Activated B cell treated with CpG ODN at 0.5 μM for 24 hours (primary cell): ENCODE measurements at regions not wholly inside any gene's neighbourhood (a gene's known extent, or its start where the extent isn't known, plus 50 kb on each side); places are given as distances from the start of the nearest gene placed in this dataset.
A peak's percentile ranks its signal among the peaks of the same experiment; 100 is the strongest.
"Not testable (repeated sequence)": the region's sequence is repeated elsewhere in the genome, so short reads cannot be mapped to it uniquely, and the experiment has no call there.

ENCODE experiments used
- ATAC-seq: fragments of 200-7000 bp; cut with Tn5 transposase; one replicate; pipeline ENCODE4 v1.10.0; 2021; ENCODE audit warnings: low read depth, mild to moderate bottlenecking, moderate library complexity
- CTCF ChIA-PET: fragments of 350-600 bp; sonication (Branson Sonifier 250); formaldehyde crosslinking; loops from one replicate; lab custom pipeline; 2021; ENCODE audit warnings: antibody characterized with exemption; lab: Charles Lee
- POLR2A ChIA-PET: fragments of 350-600 bp; sonication (Branson Sonifier 250); formaldehyde crosslinking; loops from one replicate; lab custom pipeline; 2021; ENCODE audit warnings: antibody characterized with exemption; lab: Charles Lee
- DNase-seq: peaks from one replicate; pipeline ENCODE4 v3.0.0; 2022
- H3K27ac Mint-ChIP-seq: one replicate; pipeline ENCODE4 v1.8.0; 2020; ENCODE audit warnings: mixed read lengths
- H3K27me3 Mint-ChIP-seq: one replicate; pipeline ENCODE4 v1.8.0; 2021; ENCODE audit warnings: mixed read lengths
- H3K36me3 Mint-ChIP-seq: one replicate; pipeline ENCODE4 v1.8.0; 2021; ENCODE audit warnings: low read depth, mixed read lengths
- H3K4me1 Mint-ChIP-seq: one replicate; pipeline ENCODE4 v1.8.0; 2021; ENCODE audit warnings: mixed read lengths
- H3K4me3 Mint-ChIP-seq: one replicate; pipeline ENCODE4 v1.8.0; 2020; ENCODE audit warnings: mild to moderate bottlenecking, mixed read lengths
- H3K9me3 Mint-ChIP-seq: one replicate; pipeline ENCODE4 v1.8.0; 2020; ENCODE audit warnings: mixed read lengths
- intact Hi-C: fragments of 100-400 bp; cut with micrococcal nuclease; formaldehyde crosslinking; loops from one replicate; pipeline ENCODE4 v1.15.1; 2024
- TF ChIP-seq, protein P1 (sequence below): fragments of 200-600 bp; IDR thresholded peaks from one replicate; pipeline ENCODE4 v1.8.0; 2022; ENCODE audit warnings: antibody characterized with exemption, mild to moderate bottlenecking

- TF ChIP-seq, protein P1, sequence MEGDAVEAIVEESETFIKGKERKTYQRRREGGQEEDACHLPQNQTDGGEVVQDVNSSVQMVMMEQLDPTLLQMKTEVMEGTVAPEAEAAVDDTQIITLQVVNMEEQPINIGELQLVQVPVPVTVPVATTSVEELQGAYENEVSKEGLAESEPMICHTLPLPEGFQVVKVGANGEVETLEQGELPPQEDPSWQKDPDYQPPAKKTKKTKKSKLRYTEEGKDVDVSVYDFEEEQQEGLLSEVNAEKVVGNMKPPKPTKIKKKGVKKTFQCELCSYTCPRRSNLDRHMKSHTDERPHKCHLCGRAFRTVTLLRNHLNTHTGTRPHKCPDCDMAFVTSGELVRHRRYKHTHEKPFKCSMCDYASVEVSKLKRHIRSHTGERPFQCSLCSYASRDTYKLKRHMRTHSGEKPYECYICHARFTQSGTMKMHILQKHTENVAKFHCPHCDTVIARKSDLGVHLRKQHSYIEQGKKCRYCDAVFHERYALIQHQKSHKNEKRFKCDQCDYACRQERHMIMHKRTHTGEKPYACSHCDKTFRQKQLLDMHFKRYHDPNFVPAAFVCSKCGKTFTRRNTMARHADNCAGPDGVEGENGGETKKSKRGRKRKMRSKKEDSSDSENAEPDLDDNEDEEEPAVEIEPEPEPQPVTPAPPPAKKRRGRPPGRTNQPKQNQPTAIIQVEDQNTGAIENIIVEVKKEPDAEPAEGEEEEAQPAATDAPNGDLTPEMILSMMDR = no peak
- Mint-ChIP-seq H3K27ac (no peak overlapping the region), H3K4me3 (no peak overlapping the region), H3K4me1 (peaks cover 3% of the 10 kb centered on the region), H3K27me3 (no peaks in the 10 kb centered on the region), H3K9me3 (no peaks in the 10 kb centered on the region), H3K36me3 (peaks cover 25% of the 10 kb centered on the region)
- ATAC-seq (no peak), DNase-seq (no peak)
- intact Hi-C loops = loop anchor here (5.0 kb wide), 1 partner anchor 263 kb away; no protein-coding TSS in a partner anchor
- ChIA-PET CTCF (interaction anchor here (1.4 to 1.7 kb wide), 2 partner anchors 66 to 200 kb away, joined by 6 read pairs; no protein-coding TSS in a partner anchor), POLR2A (no interaction called here)
Observed at GRCh38 chr7:35909870-35910357, 109.1 kb downstream of the SEPTIN7 start.

GRCh38 chr7:35910621-35911020, 109.8 kb downstream of the SEPTIN7 start:
- H3K36me3 Mint-ChIP-seq = peaks cover 18% of the 10 kb centered on the region

DNA sequence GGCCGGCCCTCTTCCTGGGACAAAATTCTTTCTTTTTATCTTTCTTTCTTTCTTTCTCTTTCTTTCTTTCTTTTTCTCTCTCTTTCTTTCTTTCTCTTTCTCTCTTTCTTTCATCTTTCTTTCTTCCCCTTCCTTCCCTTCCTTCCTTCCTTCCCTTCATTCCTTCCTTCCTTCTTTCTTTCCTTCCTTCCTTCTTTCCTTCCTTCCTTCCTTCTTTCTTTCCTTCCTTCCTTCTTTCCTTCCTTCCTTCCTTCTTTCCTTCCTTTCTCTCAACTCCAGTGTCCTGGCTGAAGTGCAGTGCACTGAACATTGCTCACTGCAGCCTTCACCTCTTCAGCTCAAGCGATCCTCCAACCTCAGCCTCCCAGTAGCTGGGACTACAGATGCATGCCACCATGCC, 112.5 kb downstream of the SEPTIN7 start:
- H3K36me3 Mint-ChIP-seq = peaks cover 19% of the 10 kb centered on the region
- CTCF ChIA-PET, ATAC-seq, POLR2A ChIA-PET, intact Hi-C loops, H3K27me3 Mint-ChIP-seq, H3K27ac Mint-ChIP-seq, H3K4me3 Mint-ChIP-seq, H3K4me1 Mint-ChIP-seq, H3K9me3 Mint-ChIP-seq, DNase-seq: not testable (repeated sequence)

More at GRCh38 chr7:35910621-35911020, 109.8 kb downstream of the SEPTIN7 start:
- H3K4me1 Mint-ChIP-seq, ATAC-seq, POLR2A ChIA-PET, H3K27ac Mint-ChIP-seq, H3K9me3 Mint-ChIP-seq, intact Hi-C loops, H3K27me3 Mint-ChIP-seq, H3K4me3 Mint-ChIP-seq, DNase-seq: not testable (repeated sequence)
- CTCF ChIA-PET = interaction anchor here (1.2 to 1.4 kb wide), 2 partner anchors 65 to 201 kb away, joined by 3 to 6 read pairs; no protein-coding TSS in a partner anchor

GRCh38 chr7:35914214-35914613, 113.4 kb downstream of the SEPTIN7 start:
- H3K4me3 Mint-ChIP-seq, H3K27ac Mint-ChIP-seq, POLR2A ChIA-PET, intact Hi-C loops, ATAC-seq, CTCF ChIA-PET, H3K27me3 Mint-ChIP-seq, H3K4me1 Mint-ChIP-seq, DNase-seq, H3K9me3 Mint-ChIP-seq: not testable (repeated sequence)
- H3K36me3 Mint-ChIP-seq = peaks cover 22% of the 10 kb centered on the region

- H3K4me1 Mint-ChIP-seq = peaks cover 14% of the 10 kb centered on the region
- H3K4me3 Mint-ChIP-seq, ATAC-seq, H3K27ac Mint-ChIP-seq, H3K9me3 Mint-ChIP-seq, intact Hi-C loops, H3K27me3 Mint-ChIP-seq, DNase-seq, POLR2A ChIA-PET: not testable (repeated sequence)
- peaks cover 22% of the 10 kb centered on the region for H3K36me3 Mint-ChIP-seq
- CTCF ChIA-PET = interaction anchor here (3.0 kb wide), 1 partner anchor 62 kb away, joined by 41 read pairs; no protein-coding TSS in a partner anchor
Observed at GRCh38 chr7:35915247-35915955, 114.5 kb downstream of the SEPTIN7 start.

GRCh38 chr7:35918217-35918616, 117.4 kb downstream of the SEPTIN7 start:
- CTCF ChIA-PET = interaction anchor here (1.4 kb wide), 1 partner anchor 58 kb away, joined by 5 read pairs; no protein-coding TSS in a partner anchor
- H3K27ac Mint-ChIP-seq, POLR2A ChIA-PET, ATAC-seq, H3K27me3 Mint-ChIP-seq, DNase-seq, intact Hi-C loops, H3K9me3 Mint-ChIP-seq, H3K4me3 Mint-ChIP-seq: not testable (repeated sequence)
- Mint-ChIP-seq H3K36me3 (peaks cover 13% of the 10 kb centered on the region), H3K4me1 (peaks cover 15% of the 10 kb centered on the region)

DNA sequence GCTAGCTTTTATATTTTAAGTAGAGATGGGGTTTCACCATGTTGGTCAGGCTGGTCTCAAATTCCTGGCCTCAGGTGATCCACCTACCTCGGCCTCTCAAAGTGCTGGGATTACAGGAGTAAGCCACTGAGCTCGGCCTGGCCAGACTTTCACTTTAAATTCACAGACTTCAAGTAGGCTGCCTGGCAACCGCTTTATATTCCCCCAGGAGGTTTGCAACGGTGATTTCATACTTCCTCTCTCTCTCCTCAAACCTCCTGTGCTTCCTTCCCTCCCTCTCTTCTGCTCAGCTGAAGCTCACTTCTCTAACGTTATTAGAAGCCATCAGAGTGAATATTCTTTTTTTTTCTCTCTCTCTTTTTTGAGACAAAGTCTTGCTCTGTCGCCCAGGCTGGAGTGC, 118.8 kb downstream of the SEPTIN7 start:
- intact Hi-C loops, POLR2A ChIA-PET, H3K9me3 Mint-ChIP-seq, DNase-seq, H3K27me3 Mint-ChIP-seq: not testable (repeated sequence)
- Mint-ChIP-seq H3K27ac (peak overlapping the region; percentile 64), H3K36me3 (peaks cover 11% of the 10 kb centered on the region), H3K4me1 (peaks cover 15% of the 10 kb centered on the region), H3K4me3 (peak overlapping the region; percentile 57)
- ATAC-seq = peak; percentile 93
- CTCF ChIA-PET = interaction anchor here (1.4 kb wide), 1 partner anchor 57 kb away, joined by 5 read pairs; no protein-coding TSS in a partner anchor

GRCh38 chr7:35921338-35921737, 120.5 kb downstream of the SEPTIN7 start:
- H3K4me3 Mint-ChIP-seq, H3K9me3 Mint-ChIP-seq, DNase-seq, ATAC-seq, H3K27me3 Mint-ChIP-seq, H3K36me3 Mint-ChIP-seq, H3K27ac Mint-ChIP-seq, intact Hi-C loops: not testable (repeated sequence)
- H3K4me1 Mint-ChIP-seq = peaks cover 15% of the 10 kb centered on the region
- ChIA-PET CTCF (interaction anchor here (1.0 kb wide), 1 partner anchor 55 kb away, joined by 3 read pairs; no protein-coding TSS in a partner anchor), POLR2A (interaction anchor here (0.7 kb wide), 1 partner anchor 242 kb away, joined by 3 read pairs; no protein-coding TSS in a partner anchor)

DNA sequence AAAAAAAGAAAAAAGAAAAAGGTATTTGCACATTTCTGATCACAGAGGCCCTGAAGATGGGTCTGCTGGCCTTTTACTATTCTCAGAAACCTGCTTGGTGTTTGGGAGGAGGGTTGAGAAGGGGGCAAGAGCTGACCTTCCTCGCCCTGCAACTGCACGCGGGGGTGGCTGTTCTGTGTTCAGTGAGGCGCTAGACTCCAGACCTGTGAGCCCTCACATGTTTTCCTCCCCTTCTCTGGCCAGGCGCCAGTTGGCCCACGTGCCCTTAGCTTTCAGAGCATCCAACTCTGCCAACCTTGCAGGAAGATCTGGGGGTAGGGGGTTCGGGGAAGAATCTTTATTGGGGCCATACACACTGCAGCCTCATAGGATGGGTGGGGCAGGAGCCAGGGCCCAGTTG, 123.8 kb downstream of the SEPTIN7 start:
- H3K27me3 Mint-ChIP-seq, H3K36me3 Mint-ChIP-seq, DNase-seq, H3K27ac Mint-ChIP-seq, H3K9me3 Mint-ChIP-seq, H3K4me1 Mint-ChIP-seq, H3K4me3 Mint-ChIP-seq, POLR2A ChIA-PET, ATAC-seq, intact Hi-C loops: not testable (repeated sequence)
- CTCF ChIA-PET = interaction anchor here (0.8 kb wide), 1 partner anchor 221 kb away, joined by 3 read pairs; no protein-coding TSS in a partner anchor

DNA sequence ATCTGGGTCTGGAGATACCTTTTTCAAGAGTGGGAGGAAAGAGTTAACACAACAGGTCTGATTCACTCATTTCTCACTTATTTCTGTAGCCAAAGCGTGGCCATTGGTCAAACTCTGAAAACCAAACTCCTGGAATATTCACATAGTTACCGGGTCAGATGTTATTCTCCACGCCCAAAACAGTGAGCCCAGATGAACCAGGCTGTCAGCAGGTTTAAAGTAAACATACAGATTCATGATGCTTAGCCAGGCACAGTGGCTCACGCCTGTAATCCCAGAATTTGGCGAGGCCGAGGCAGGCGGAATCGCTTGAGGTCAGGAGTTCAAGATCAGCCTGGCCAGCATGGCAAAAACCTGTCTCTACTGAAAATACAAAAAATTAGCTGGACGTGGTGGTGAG, 126.1 kb downstream of the SEPTIN7 start:
- intact Hi-C loops, DNase-seq, H3K4me1 Mint-ChIP-seq, ATAC-seq, CTCF ChIA-PET, H3K4me3 Mint-ChIP-seq, H3K27me3 Mint-ChIP-seq, H3K9me3 Mint-ChIP-seq, POLR2A ChIA-PET, H3K36me3 Mint-ChIP-seq, H3K27ac Mint-ChIP-seq: not testable (repeated sequence)

GRCh38 chr7:35931134-35931533, 130.3 kb downstream of the SEPTIN7 start:
- H3K4me1 Mint-ChIP-seq, intact Hi-C loops, DNase-seq, H3K27ac Mint-ChIP-seq, H3K27me3 Mint-ChIP-seq, H3K9me3 Mint-ChIP-seq, H3K4me3 Mint-ChIP-seq, ATAC-seq, POLR2A ChIA-PET, H3K36me3 Mint-ChIP-seq: not testable (repeated sequence)
- CTCF ChIA-PET = interaction anchor here (1.7 kb wide), 1 partner anchor 388 kb away, joined by 3 read pairs; no protein-coding TSS in a partner anchor
